ENCODE measurements at regions not wholly inside any gene's neighbourhood (a gene's known extent, or its start where the extent isn't known, plus 50 kb on each side); places are given as distances from the start of the nearest gene placed in this dataset.

- Histone ChIP-seq H2AFZ (ENCODE audit: low read depth, low read length) (no peak overlapping the region), H3K9me3 (ENCODE audit: insufficient read depth, low read length, severe bottlenecking) (no peaks in the 10 kb centered on the region), H3K4me2 (ENCODE audit: insufficient read depth, low read length) (no peak overlapping the region), H4K20me1 (ENCODE audit: insufficient read depth, low read length) (no peaks in the 10 kb centered on the region), H3K79me2 (ENCODE audit: insufficient read depth, low read length) (no peaks in the 10 kb centered on the region), H3K27me3 (ENCODE audit: insufficient read depth, low read length, poor library complexity) (no peaks in the 10 kb centered on the region), H3K36me3 (ENCODE audit: insufficient read depth, low read length) (no peaks in the 10 kb centered on the region), H3K4me1 (ENCODE audit: insufficient read depth, low read length) (no peaks in the 10 kb centered on the region), H3K9ac (ENCODE audit: low read depth, low read length) (no peak overlapping the region), H3K4me3 (ENCODE audit: low read depth in 1 of 2, low read length in 2 of 2) (no peak overlapping the region), H3K27ac (ENCODE audit: low read length) (no peak overlapping the region)
- no peak for TF ChIP-seq EZH2 (IDR thresholded peaks at IDR 0.05; ENCODE audit: borderline replicate concordance, low read depth, low read length, severe bottlenecking)
- TF ChIP-seq CTCF (IDR thresholded peaks at IDR 0.05; ENCODE audit: borderline replicate concordance, extremely low read depth, low read length, poor library complexity, severe bottlenecking): no peak
- no peak for ATAC-seq (ENCODE audit: insufficient read depth, low read depth)
- no peak for DNase-seq
These were observed 275.7 kb upstream of the SPRED2 start for GRCh38 chr2:65708086-65708485.

GRCh38 chr2:65706411-65706810 is 274.0 kb upstream of the SPRED2 start:
- H3K4me1 ChIP-seq (ENCODE audit: insufficient read depth, low read length): no peaks in the 10 kb centered on the region
- H3K36me3 ChIP-seq (ENCODE audit: insufficient read depth, low read length): no peaks in the 10 kb centered on the region
- H3K27me3 ChIP-seq (ENCODE audit: insufficient read depth, low read length, poor library complexity): no peaks in the 10 kb centered on the region
- H4K20me1 ChIP-seq (ENCODE audit: insufficient read depth, low read length): no peaks in the 10 kb centered on the region
- no peak overlapping the region for H3K4me3 ChIP-seq (ENCODE audit: low read depth in 1 of 2, low read length in 2 of 2)
- TF ChIP-seq EZH2 (IDR thresholded peaks at IDR 0.05; ENCODE audit: borderline replicate concordance, low read depth, low read length, severe bottlenecking) (no peak), CTCF (IDR thresholded peaks at IDR 0.05; ENCODE audit: borderline replicate concordance, extremely low read depth, low read length, poor library complexity, severe bottlenecking) (no peak)
- no peak overlapping the region for H3K27ac ChIP-seq (ENCODE audit: low read length)
- ATAC-seq (ENCODE audit: insufficient read depth, low read depth) (no peak), DNase-seq (no peak)
- H3K9me3 ChIP-seq (ENCODE audit: insufficient read depth, low read length, severe bottlenecking): no peaks in the 10 kb centered on the region
- H2AFZ ChIP-seq (ENCODE audit: low read depth, low read length): no peak overlapping the region
- H3K4me2 ChIP-seq (ENCODE audit: insufficient read depth, low read length): no peak overlapping the region
- H3K79me2 ChIP-seq (ENCODE audit: insufficient read depth, low read length): no peaks in the 10 kb centered on the region
- H3K9ac ChIP-seq (ENCODE audit: low read depth, low read length): no peak overlapping the region

GRCh38 chr2:65701191-65701590 is 268.8 kb upstream of the SPRED2 start:
- Histone ChIP-seq H3K4me2 (ENCODE audit: insufficient read depth, low read length) (no peak overlapping the region), H2AFZ (ENCODE audit: low read depth, low read length) (no peak overlapping the region), H3K27me3 (ENCODE audit: insufficient read depth, low read length, poor library complexity) (no peaks in the 10 kb centered on the region), H3K79me2 (ENCODE audit: insufficient read depth, low read length) (no peaks in the 10 kb centered on the region), H3K9ac (ENCODE audit: low read depth, low read length) (no peak overlapping the region), H3K9me3 (ENCODE audit: insufficient read depth, low read length, severe bottlenecking) (no peaks in the 10 kb centered on the region), H3K4me3 (ENCODE audit: low read depth in 1 of 2, low read length in 2 of 2) (no peak overlapping the region), H3K4me1 (ENCODE audit: insufficient read depth, low read length) (no peaks in the 10 kb centered on the region), H3K27ac (ENCODE audit: low read length) (no peak overlapping the region), H4K20me1 (ENCODE audit: insufficient read depth, low read length) (no peaks in the 10 kb centered on the region), H3K36me3 (ENCODE audit: insufficient read depth, low read length) (no peaks in the 10 kb centered on the region)
- no peak for DNase-seq
- TF ChIP-seq EZH2 (IDR thresholded peaks at IDR 0.05; ENCODE audit: borderline replicate concordance, low read depth, low read length, severe bottlenecking) (no peak), CTCF (IDR thresholded peaks at IDR 0.05; ENCODE audit: borderline replicate concordance, extremely low read depth, low read length, poor library complexity, severe bottlenecking) (no peak)
- no peak for ATAC-seq (ENCODE audit: insufficient read depth, low read depth)

- DNase-seq (no peak), ATAC-seq (ENCODE audit: insufficient read depth, low read depth) (no peak)
- H3K79me2 ChIP-seq (ENCODE audit: insufficient read depth, low read length): no peaks in the 10 kb centered on the region
- TF ChIP-seq CTCF (IDR thresholded peaks at IDR 0.05; ENCODE audit: borderline replicate concordance, extremely low read depth, low read length, poor library complexity, severe bottlenecking): no peak
- TF ChIP-seq EZH2 (IDR thresholded peaks at IDR 0.05; ENCODE audit: borderline replicate concordance, low read depth, low read length, severe bottlenecking): no peak
- no peak overlapping the region for H3K4me2 ChIP-seq (ENCODE audit: insufficient read depth, low read length)
- H3K9ac ChIP-seq (ENCODE audit: low read depth, low read length): no peak overlapping the region
- H2AFZ ChIP-seq (ENCODE audit: low read depth, low read length): no peak overlapping the region
- H3K4me1 ChIP-seq (ENCODE audit: insufficient read depth, low read length): no peaks in the 10 kb centered on the region
- H4K20me1 ChIP-seq (ENCODE audit: insufficient read depth, low read length): no peaks in the 10 kb centered on the region
- H3K27ac ChIP-seq (ENCODE audit: low read length): no peak overlapping the region
- H3K4me3 ChIP-seq (ENCODE audit: low read depth in 1 of 2, low read length in 2 of 2): no peak overlapping the region
- H3K27me3 ChIP-seq (ENCODE audit: insufficient read depth, low read length, poor library complexity): no peaks in the 10 kb centered on the region
- H3K36me3 ChIP-seq (ENCODE audit: insufficient read depth, low read length): no peaks in the 10 kb centered on the region
- no peaks in the 10 kb centered on the region for H3K9me3 ChIP-seq (ENCODE audit: insufficient read depth, low read length, severe bottlenecking)
These were observed 268.3 kb upstream of the SPRED2 start for GRCh38 chr2:65700720-65701119.
